ENCODE measurements at regions not wholly inside any gene's neighbourhood (a gene's known extent, or its start where the extent isn't known, plus 50 kb on each side); places are given as distances from the start of the nearest gene placed in this dataset.

DNA sequence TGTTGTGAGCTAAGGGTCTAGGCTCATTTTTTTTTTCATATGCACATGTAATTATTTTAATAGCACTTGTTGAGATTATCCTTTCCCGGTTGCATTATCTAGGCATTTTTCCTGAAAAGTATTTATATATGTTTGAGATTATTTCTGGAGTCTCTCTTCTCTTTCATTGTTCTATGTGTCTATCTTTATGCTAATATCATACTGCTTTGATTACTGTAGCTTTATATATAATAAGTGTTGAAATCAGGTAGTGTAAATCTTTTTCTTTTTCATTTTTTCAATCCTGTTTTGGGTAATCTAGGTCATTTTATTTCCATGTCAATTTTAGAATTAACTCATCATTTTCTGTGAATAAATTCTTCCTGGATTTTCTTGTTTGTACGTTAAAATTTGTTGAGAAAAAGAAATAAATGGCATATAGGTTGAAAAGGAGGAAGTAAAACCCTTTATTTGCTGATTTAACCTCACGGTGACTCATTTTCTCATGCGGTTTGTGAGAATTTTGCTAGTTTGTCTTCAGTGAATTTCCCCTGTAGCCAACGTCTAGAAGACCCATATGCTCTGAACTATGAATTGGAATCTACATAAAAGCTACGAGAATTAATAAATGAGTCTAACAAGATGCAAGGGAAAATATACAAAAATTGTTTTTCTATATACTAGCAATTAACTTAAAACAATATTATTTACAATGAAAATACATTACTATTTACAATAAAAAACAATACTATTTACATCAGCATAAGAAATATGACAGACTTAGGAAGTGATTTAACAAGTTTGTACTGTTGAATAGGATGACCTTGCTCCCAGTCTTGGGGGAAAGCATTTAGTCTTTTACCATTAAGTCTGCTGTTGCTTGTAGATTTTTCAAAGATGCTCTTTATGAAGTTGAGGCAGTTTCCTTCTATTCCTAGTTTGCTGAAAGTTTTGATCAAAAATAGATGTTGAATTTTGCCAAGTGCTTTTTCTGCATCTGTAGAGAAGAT, 105.0 kb downstream of the SNAPC1 start:
- WGBS, 2 donors = 74 to 79% methylated on average over 6 of the region's 6 CpGs
- DNase-seq = no peak
- H3K36me3 ChIP-seq (replicated peaks in 1 of 2; ENCODE audit: insufficient read depth in 1 of 2, low read depth in 2 of 2) = no peaks in the 10 kb centered on the region
- H3K27me3 ChIP-seq = no peaks in the 10 kb centered on the region
- no peaks in the 10 kb centered on the region for H3K4me1 ChIP-seq
- H3K9me3 ChIP-seq = no peaks in the 10 kb centered on the region
- H3K27ac ChIP-seq = no peak overlapping the region
- no peak overlapping the region for H3K4me3 ChIP-seq
- ATAC-seq = no peak
- intact Hi-C loops (cut with DNase I) = no loop called here
- TF ChIP-seq, protein P1, sequence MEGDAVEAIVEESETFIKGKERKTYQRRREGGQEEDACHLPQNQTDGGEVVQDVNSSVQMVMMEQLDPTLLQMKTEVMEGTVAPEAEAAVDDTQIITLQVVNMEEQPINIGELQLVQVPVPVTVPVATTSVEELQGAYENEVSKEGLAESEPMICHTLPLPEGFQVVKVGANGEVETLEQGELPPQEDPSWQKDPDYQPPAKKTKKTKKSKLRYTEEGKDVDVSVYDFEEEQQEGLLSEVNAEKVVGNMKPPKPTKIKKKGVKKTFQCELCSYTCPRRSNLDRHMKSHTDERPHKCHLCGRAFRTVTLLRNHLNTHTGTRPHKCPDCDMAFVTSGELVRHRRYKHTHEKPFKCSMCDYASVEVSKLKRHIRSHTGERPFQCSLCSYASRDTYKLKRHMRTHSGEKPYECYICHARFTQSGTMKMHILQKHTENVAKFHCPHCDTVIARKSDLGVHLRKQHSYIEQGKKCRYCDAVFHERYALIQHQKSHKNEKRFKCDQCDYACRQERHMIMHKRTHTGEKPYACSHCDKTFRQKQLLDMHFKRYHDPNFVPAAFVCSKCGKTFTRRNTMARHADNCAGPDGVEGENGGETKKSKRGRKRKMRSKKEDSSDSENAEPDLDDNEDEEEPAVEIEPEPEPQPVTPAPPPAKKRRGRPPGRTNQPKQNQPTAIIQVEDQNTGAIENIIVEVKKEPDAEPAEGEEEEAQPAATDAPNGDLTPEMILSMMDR (IDR thresholded peaks at IDR 0.05) = no peak
- TF ChIP-seq POLR2A (IDR thresholded peaks at IDR 0.05) = no peak

DNA sequence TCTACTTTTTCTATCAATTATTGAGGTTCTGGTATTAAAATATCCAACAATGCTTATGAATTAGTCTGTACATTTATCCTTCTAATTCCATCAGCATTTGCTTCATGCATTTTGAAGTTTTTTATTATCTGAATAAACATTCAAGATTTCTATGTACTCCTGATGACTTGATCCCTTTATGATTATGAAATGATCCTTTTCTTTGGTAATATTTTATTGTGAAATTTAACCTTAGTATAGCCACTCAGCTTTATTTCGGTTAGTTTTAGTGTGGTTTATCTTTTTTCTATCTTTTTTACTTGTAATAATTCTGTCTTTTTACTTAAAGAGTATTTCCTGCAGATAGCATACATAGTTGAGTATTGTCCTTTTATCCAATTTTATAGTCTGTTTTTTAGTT, 106.6 kb downstream of the SNAPC1 start:
- DNase-seq (no peak), ATAC-seq (no peak)
- H3K4me3 ChIP-seq = no peak overlapping the region
- 83 to 97% methylated on average over 1 of the region's 1 CpG for WGBS, 2 donors
- H3K36me3 ChIP-seq (replicated peaks in 1 of 2; ENCODE audit: insufficient read depth in 1 of 2, low read depth in 2 of 2) = no peaks in the 10 kb centered on the region
- intact Hi-C loops (cut with DNase I) = no loop called here
- TF ChIP-seq, protein P1 (IDR thresholded peaks at IDR 0.05) = no peak
- no peak for TF ChIP-seq POLR2A (IDR thresholded peaks at IDR 0.05)
- no peaks in the 10 kb centered on the region for H3K4me1 ChIP-seq
- H3K27ac ChIP-seq = no peak overlapping the region
- H3K9me3 ChIP-seq = no peaks in the 10 kb centered on the region
- H3K27me3 ChIP-seq = no peaks in the 10 kb centered on the region

DNA sequence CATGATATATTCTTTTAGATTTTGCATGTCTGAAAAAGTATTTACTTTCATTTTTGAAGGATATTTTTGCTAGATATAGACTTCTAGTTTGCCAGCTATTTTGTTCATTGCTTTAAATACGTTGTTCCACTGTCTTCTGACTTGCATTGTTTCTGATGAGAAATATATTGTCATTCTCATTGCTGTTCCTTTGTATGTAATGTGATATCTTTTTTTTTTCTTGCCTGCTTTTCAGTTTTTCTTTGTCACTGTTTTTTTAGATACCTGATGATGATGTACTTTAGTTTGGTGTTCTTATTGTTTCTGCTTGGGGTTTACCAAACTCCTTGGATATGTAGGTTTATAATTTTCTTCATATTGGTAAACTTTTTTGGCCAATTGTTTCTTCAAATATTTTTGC, 107.9 kb downstream of the SNAPC1 start:
- Histone ChIP-seq H3K27me3 (no peaks in the 10 kb centered on the region), H3K4me3 (no peak overlapping the region), H3K4me1 (no peaks in the 10 kb centered on the region), H3K9me3 (no peaks in the 10 kb centered on the region), H3K27ac (no peak overlapping the region), H3K36me3 (replicated peaks in 1 of 2; ENCODE audit: insufficient read depth in 1 of 2, low read depth in 2 of 2) (no peaks in the 10 kb centered on the region)
- ATAC-seq (no peak), DNase-seq (no peak)
- WGBS, 2 donors = 81 to 82% methylated on average over 1 of the region's 1 CpG
- intact Hi-C loops (cut with DNase I) = no loop called here
- TF ChIP-seq POLR2A (IDR thresholded peaks at IDR 0.05) = no peak
- TF ChIP-seq, protein P1 (IDR thresholded peaks at IDR 0.05) = no peak

DNA sequence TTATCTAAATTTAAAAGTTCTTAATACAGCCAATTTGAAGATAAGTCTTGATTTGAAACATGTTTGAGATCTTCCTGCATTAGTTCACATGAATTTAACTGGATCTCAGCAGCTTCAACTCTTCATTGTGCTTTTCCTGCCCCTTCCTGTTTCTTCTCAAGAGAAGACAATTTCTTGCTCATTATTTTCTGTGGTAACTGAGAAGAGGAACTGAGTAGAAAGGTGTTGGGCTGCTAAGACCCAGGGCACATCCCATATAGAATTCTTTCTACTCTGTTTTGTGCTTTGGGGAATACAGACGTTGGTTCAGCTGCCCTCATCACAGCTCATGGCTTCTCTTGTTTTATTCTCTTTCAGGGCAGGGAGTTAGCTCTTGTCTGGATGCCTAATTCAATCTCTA, 110.2 kb downstream of the SNAPC1 start:
- WGBS, 2 donors = 47 to 63% methylated on average over 1 of the region's 1 CpG
- DNase-seq (no peak), ATAC-seq (no peak)
- intact Hi-C loops (cut with DNase I) = no loop called here
- Histone ChIP-seq H3K9me3 (no peaks in the 10 kb centered on the region), H3K4me3 (no peak overlapping the region), H3K27ac (no peak overlapping the region), H3K27me3 (no peaks in the 10 kb centered on the region), H3K4me1 (peaks cover 8% of the 10 kb centered on the region), H3K36me3 (replicated peaks in 1 of 2; ENCODE audit: insufficient read depth in 1 of 2, low read depth in 2 of 2) (no peaks in the 10 kb centered on the region)
- TF ChIP-seq, protein P1 (IDR thresholded peaks at IDR 0.05) = no peak
- TF ChIP-seq POLR2A (IDR thresholded peaks at IDR 0.05) = no peak

DNA sequence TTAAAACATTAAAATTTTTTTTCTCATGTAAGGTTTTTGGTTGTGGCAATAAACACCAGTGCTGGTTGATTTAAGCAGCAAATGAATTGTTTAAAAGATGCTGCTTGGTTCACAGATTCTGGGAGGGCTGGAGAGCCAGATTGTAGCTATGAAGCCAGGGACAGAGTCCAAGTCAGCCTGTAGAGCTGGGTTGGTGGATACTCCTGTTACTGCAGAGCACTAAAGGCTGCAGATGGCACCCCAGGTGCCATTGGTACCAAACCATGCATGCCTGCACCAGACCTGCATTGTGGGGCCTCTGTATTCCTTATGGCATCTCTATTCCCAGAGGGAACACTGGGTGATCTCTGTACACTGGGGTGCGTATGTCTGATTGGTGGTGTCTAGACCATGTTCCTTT, 113.3 kb downstream of the SNAPC1 start:
- 83 to 89% methylated on average over 1 of the region's 1 CpG for WGBS, 2 donors
- no peak overlapping the region for H3K4me3 ChIP-seq
- TF ChIP-seq, protein P1 (IDR thresholded peaks at IDR 0.05) = no peak
- TF ChIP-seq POLR2A (IDR thresholded peaks at IDR 0.05) = no peak
- no peak for ATAC-seq
- no peaks in the 10 kb centered on the region for H3K27me3 ChIP-seq
- no peaks in the 10 kb centered on the region for H3K36me3 ChIP-seq (replicated peaks in 1 of 2; ENCODE audit: insufficient read depth in 1 of 2, low read depth in 2 of 2)
- DNase-seq = no peak
- H3K9me3 ChIP-seq = no peaks in the 10 kb centered on the region
- no peak overlapping the region for H3K27ac ChIP-seq
- intact Hi-C loops (cut with DNase I) = no loop called here
- H3K4me1 ChIP-seq = peaks cover 8% of the 10 kb centered on the region

Measured in body of pancreas (tissue), 4 donors.